AML-193 (cell line): ENCODE measurements at regions not wholly inside any gene's neighbourhood (a gene's known extent, or its start where the extent isn't known, plus 50 kb on each side); places are given as distances from the start of the nearest gene placed in this dataset.
A peak's percentile ranks its signal among the peaks of the same experiment; 100 is the strongest.
"Not testable (repeated sequence)": the region's sequence is repeated elsewhere in the genome, so short reads cannot be mapped to it uniquely, and the experiment has no call there.

Experiments used
- DNase-seq, 2 experiments: peaks; one replicate each; lab custom pipeline; 2025; lab: John Stamatoyannopoulos, UW

- DNase-seq, result no peak
Observed at GRCh38 chr10:22158426-22158825, 59.4 kb downstream of the EBLN1 start.

GRCh38 chr10:22156750-22157149 lies 61.1 kb downstream of the EBLN1 start:
- no peak for DNase-seq

- DNase-seq, result no peak
Observed at GRCh38 chr10:22152403-22152802, 65.4 kb downstream of the EBLN1 start.

GRCh38 chr10:22150842-22151241 lies 67.0 kb downstream of the EBLN1 start:
- DNase-seq, result no peak

- no peak for DNase-seq
Observed at GRCh38 chr10:22148961-22149360, 68.9 kb downstream of the EBLN1 start.

- DNase-seq, result not testable (repeated sequence)
Observed at GRCh38 chr10:22145873-22146272, 71.9 kb downstream of the EBLN1 start.

- no peak for DNase-seq
Observed at GRCh38 chr10:22137542-22137941, 80.3 kb downstream of the EBLN1 start.

GRCh38 chr10:22135591-22135990 lies 82.2 kb downstream of the EBLN1 start:
- DNase-seq, result no peak

- DNase-seq, result peak; percentile 79 to 82
Observed at GRCh38 chr10:22133749-22134624, 83.8 kb downstream of the EBLN1 start.

GRCh38 chr10:22130824-22131223 lies 87.0 kb downstream of the EBLN1 start:
- not testable (repeated sequence) for DNase-seq

GRCh38 chr10:22129612-22130011 lies 88.2 kb downstream of the EBLN1 start:
- DNase-seq, result not testable (repeated sequence)

GRCh38 chr10:22121181-22121580 lies 96.6 kb downstream of the EBLN1 start:
- DNase-seq, result not testable (repeated sequence)

GRCh38 chr10:22120072-22120471 lies 97.7 kb downstream of the EBLN1 start:
- DNase-seq, result not testable (repeated sequence)

GRCh38 chr10:22119575-22119974 lies 98.2 kb downstream of the EBLN1 start:
- not testable (repeated sequence) for DNase-seq

- DNase-seq, result no peak
Observed at GRCh38 chr10:22111705-22112104, 106.1 kb downstream of the EBLN1 start.

- DNase-seq, result no peak
Observed at GRCh38 chr10:22111260-22111659, 106.6 kb downstream of the EBLN1 start.

GRCh38 chr10:22110761-22111160 lies 107.1 kb downstream of the EBLN1 start:
- DNase-seq, result no peak

- DNase-seq, result no peak
Observed at GRCh38 chr10:22105270-22105669, 101.7 kb upstream of the DNAJC1 start.

- DNase-seq, result no peak
Observed at GRCh38 chr10:22103701-22104470, 100.4 kb upstream of the DNAJC1 start.

- DNase-seq, result no peak
Observed at GRCh38 chr10:22097696-22098095, 94.2 kb upstream of the DNAJC1 start.

GRCh38 chr10:22091260-22091659 lies 87.7 kb upstream of the DNAJC1 start:
- not testable (repeated sequence) for DNase-seq

GRCh38 chr10:22087402-22087738 lies 83.8 kb upstream of the DNAJC1 start:
- no peak for DNase-seq

GRCh38 chr10:22086730-22087401 lies 83.3 kb upstream of the DNAJC1 start:
- no peak for DNase-seq
